HepG2 (cell line): ENCODE measurements at regions not wholly inside any gene's neighbourhood (a gene's known extent, or its start where the extent isn't known, plus 50 kb on each side); places are given as distances from the start of the nearest gene placed in this dataset.

ENCODE experiments used
- CSRNP2 ChIP-seq: sonication (generic); formaldehyde crosslinking; conservative IDR thresholded peaks from 2 replicates; pipeline ENCODE4 v1.8.0; 2022; ENCODE audit warnings: low read depth, missing genetic modification reagents
- CTCF ChIP-seq: sonication (generic); formaldehyde crosslinking; IDR thresholded peaks from 2 replicates; pipeline ENCODE4 v1.5.0; 2020; ENCODE audit warnings: mild to moderate bottlenecking, missing genetic modification reagents, moderate library complexity
- DMTF1 ChIP-seq: sonication (generic); formaldehyde crosslinking; IDR thresholded peaks from 2 replicates; pipeline ENCODE4 v1.4.0; 2020; ENCODE audit warnings: mild to moderate bottlenecking, missing genetic modification reagents
- SAFB2 ChIP-seq: sonication (generic); formaldehyde crosslinking; IDR thresholded peaks from 2 replicates; pipeline ENCODE4 v1.5.1; 2020; ENCODE audit warnings: missing genetic modification reagents, low read depth, mild to moderate bottlenecking, borderline replicate concordance
- ZBTB3 ChIP-seq: sonication (generic); formaldehyde crosslinking; IDR thresholded peaks from 2 replicates; pipeline ENCODE4 v1.4.0; 2020; ENCODE audit warnings: low read depth, mild to moderate bottlenecking, moderate library complexity, missing genetic modification reagents, borderline replicate concordance
- ZFP1 ChIP-seq: IDR thresholded peaks from 2 replicates; pipeline ENCODE4 v1.6.1; 2016
- ZNF407 ChIP-seq: sonication (generic); formaldehyde crosslinking; IDR thresholded peaks from one replicate; pipeline ENCODE4 v1.5.1; 2020; ENCODE audit warnings: mild to moderate bottlenecking, missing genetic modification reagents; ENCODE audit errors: not compliant biosample characterization

GRCh38 chr13:112153846-112154245 is 86.9 kb downstream of the SOX1 start:
- TF ChIP-seq ZBTB3, result no peak
- TF ChIP-seq CTCF (CRISPR knock-in tag), result no peak
- TF ChIP-seq CSRNP2 (CRISPR knock-in tag), result no peak
- no peak for TF ChIP-seq ZNF407 (CRISPR knock-in tag)
- no peak for TF ChIP-seq DMTF1
- TF ChIP-seq SAFB2 (CRISPR knock-in tag), result no peak
- TF ChIP-seq ZFP1 (CRISPR knock-in tag), result no peak
